ENCODE measurements at regions not wholly inside any gene's neighbourhood (a gene's known extent, or its start where the extent isn't known, plus 50 kb on each side); places are given as distances from the start of the nearest gene placed in this dataset.

DNA sequence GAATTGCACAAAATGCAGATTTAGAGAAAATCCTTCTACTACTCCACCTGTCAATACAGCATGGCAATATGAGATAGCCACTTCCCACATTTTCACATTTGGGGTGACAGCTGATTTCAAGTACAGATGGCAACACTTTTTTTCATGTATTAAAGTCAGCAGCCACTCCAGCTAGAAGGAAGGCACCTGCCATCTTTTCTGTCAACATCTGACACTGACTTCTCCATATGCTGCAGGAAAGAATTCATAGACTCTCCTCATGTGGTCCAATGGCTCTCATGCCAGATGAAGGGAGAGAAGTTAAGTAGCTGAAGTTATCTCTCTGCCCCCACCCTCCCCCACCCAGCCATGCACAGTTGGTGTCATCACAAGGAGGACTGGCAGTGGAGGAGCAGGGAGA lies 912.0 kb downstream of the SORCS1 start:
- Histone ChIP-seq H3K9ac (replicated peaks; ENCODE audit: extremely low read depth, insufficient read depth, low read length) (no peak overlapping the region), H3K9me3 (replicated peaks; ENCODE audit: control insufficient read depth, insufficient read depth, low read length) (peaks cover 2% of the 10 kb centered on the region), H3K4me2 (ENCODE audit: insufficient read depth, low read length) (no peak overlapping the region), H3K4me3 (replicated peaks in 1 of 3; ENCODE audit: insufficient read depth in 1 of 3, low read depth in 1 of 3, low read length in 3 of 3) (no peak overlapping the region), H3K36me3 (ENCODE audit: control insufficient read depth in 2 of 2, extremely low read depth in 1 of 2, insufficient read depth in 2 of 2, low read length in 2 of 2) (no peaks in the 10 kb centered on the region), H3K79me2 (ENCODE audit: control insufficient read depth, insufficient read depth, low read length) (no peaks in the 10 kb centered on the region), H2AFZ (ENCODE audit: low read depth, low read length) (no peak overlapping the region), H4K20me1 (replicated peaks; ENCODE audit: control insufficient read depth, extremely low read depth, insufficient read depth, low read length) (no peaks in the 10 kb centered on the region), H3K9me1 (replicated peaks; ENCODE audit: control insufficient read depth, extremely low read depth, insufficient read depth, low read length) (no peaks in the 10 kb centered on the region), H3K4me1 (ENCODE audit: control insufficient read depth, extremely low read depth, insufficient read depth, low read length) (no peaks in the 10 kb centered on the region), H3K27me3 (ENCODE audit: control insufficient read depth in 2 of 2, insufficient read depth in 2 of 2, low read length in 2 of 2) (no peaks in the 10 kb centered on the region), H3K27ac (ENCODE audit: insufficient read depth, low read depth, low read length) (no peak overlapping the region)
- POLR2A ChIA-PET: no interaction called here
- dilution Hi-C loops (cut with MboI; ENCODE audit: extremely low pct_ligation_motif_present, low sequenced_read_pairs) (no loop called here), intact Hi-C loops (cut with micrococcal nuclease) (no loop called here)
- no peak for FAIRE-seq
- DNase-seq (ENCODE audit: low read depth, low spot score): no peak
- TF ChIP-seq POLR2AphosphoS5 (IDR thresholded peaks at IDR 0.05; ENCODE audit: insufficient read depth, low read depth, low read length) (no peak), GATA2 (IDR thresholded peaks at IDR 0.05; ENCODE audit: insufficient read depth, insufficient read length, low read depth, low read length) (no peak), JUN (IDR thresholded peaks at IDR 0.05; ENCODE audit: borderline replicate concordance, insufficient read depth, insufficient read length, low read depth) (no peak)
- BruUV-seq (replicated peaks): no TSS peak
- CTCF ChIA-PET: no interaction called here

GRCh38 chr10:106251573-106251972 lies 912.9 kb downstream of the SORCS1 start:
- intact Hi-C loops (cut with micrococcal nuclease): no loop called here
- no TSS peak for BruUV-seq (replicated peaks)
- Histone ChIP-seq H3K4me1 (ENCODE audit: control insufficient read depth, extremely low read depth, insufficient read depth, low read length) (no peaks in the 10 kb centered on the region), H3K9ac (replicated peaks; ENCODE audit: extremely low read depth, insufficient read depth, low read length) (no peak overlapping the region), H2AFZ (ENCODE audit: low read depth, low read length) (no peak overlapping the region), H3K36me3 (ENCODE audit: control insufficient read depth in 2 of 2, extremely low read depth in 1 of 2, insufficient read depth in 2 of 2, low read length in 2 of 2) (no peaks in the 10 kb centered on the region), H4K20me1 (replicated peaks; ENCODE audit: control insufficient read depth, extremely low read depth, insufficient read depth, low read length) (no peaks in the 10 kb centered on the region), H3K9me1 (replicated peaks; ENCODE audit: control insufficient read depth, extremely low read depth, insufficient read depth, low read length) (no peaks in the 10 kb centered on the region), H3K9me3 (replicated peaks; ENCODE audit: control insufficient read depth, insufficient read depth, low read length) (peaks cover 2% of the 10 kb centered on the region), H3K27ac (ENCODE audit: insufficient read depth, low read depth, low read length) (no peak overlapping the region), H3K4me2 (ENCODE audit: insufficient read depth, low read length) (no peak overlapping the region), H3K79me2 (ENCODE audit: control insufficient read depth, insufficient read depth, low read length) (no peaks in the 10 kb centered on the region), H3K4me3 (replicated peaks in 1 of 3; ENCODE audit: insufficient read depth in 1 of 3, low read depth in 1 of 3, low read length in 3 of 3) (no peak overlapping the region), H3K27me3 (ENCODE audit: control insufficient read depth in 2 of 2, insufficient read depth in 2 of 2, low read length in 2 of 2) (no peaks in the 10 kb centered on the region)
- FAIRE-seq (no peak), DNase-seq (ENCODE audit: low read depth, low spot score) (no peak)
- dilution Hi-C loops (cut with MboI; ENCODE audit: extremely low pct_ligation_motif_present, low sequenced_read_pairs): no loop called here
- POLR2A ChIA-PET: no interaction called here
- TF ChIP-seq FOS (IDR thresholded peaks at IDR 0.05; ENCODE audit: borderline replicate concordance, insufficient read depth, low read length) (no peak), POLR2A (IDR thresholded peaks at IDR 0.05; ENCODE audit: low read depth, low read length) (no peak), MYC (IDR thresholded peaks at IDR 0.05; ENCODE audit: low read depth, low read length) (no peak), GATA2 (IDR thresholded peaks at IDR 0.05; ENCODE audit: insufficient read depth, insufficient read length, low read depth, low read length) (no peak), JUN (IDR thresholded peaks at IDR 0.05; ENCODE audit: borderline replicate concordance, insufficient read depth, insufficient read length, low read depth) (no peak), EZH2 (IDR thresholded peaks at IDR 0.05; ENCODE audit: borderline replicate concordance, low read depth, low read length, severe bottlenecking) (no peak)
- CTCF ChIA-PET: no interaction called here

Measured in endothelial cell of umbilical vein (primary cell).